Breast epithelium (tissue), 3 donors: ENCODE measurements at regions not wholly inside any gene's neighbourhood (a gene's known extent, or its start where the extent isn't known, plus 50 kb on each side); places are given as distances from the start of the nearest gene placed in this dataset.

Source experiments
- POLR2A ChIP-seq: fragments of 450-650 bp; IDR thresholded peaks from one replicate; pipeline ENCODE4 v1.6.1; 2016; ENCODE audit warnings: antibody characterized with exemption, mild to moderate bottlenecking, moderate library complexity
- POLR2AphosphoS5 ChIP-seq, 3 donors: sonication (generic); formaldehyde crosslinking; IDR thresholded peaks; one replicate each; pipeline ENCODE4 v1.6.1; 2017; ENCODE audit warnings: antibody characterized with exemption in 3 of 3
- TF ChIP-seq, protein P1 (sequence below), 3 donors: fragments of 450-650 bp; IDR thresholded peaks; one replicate each; pipeline ENCODE4 v1.5.1; 2016 to 2017; ENCODE audit warnings: antibody characterized with exemption in 3 of 3, mild to moderate bottlenecking in 3 of 3, moderate library complexity in 3 of 3

DNA sequence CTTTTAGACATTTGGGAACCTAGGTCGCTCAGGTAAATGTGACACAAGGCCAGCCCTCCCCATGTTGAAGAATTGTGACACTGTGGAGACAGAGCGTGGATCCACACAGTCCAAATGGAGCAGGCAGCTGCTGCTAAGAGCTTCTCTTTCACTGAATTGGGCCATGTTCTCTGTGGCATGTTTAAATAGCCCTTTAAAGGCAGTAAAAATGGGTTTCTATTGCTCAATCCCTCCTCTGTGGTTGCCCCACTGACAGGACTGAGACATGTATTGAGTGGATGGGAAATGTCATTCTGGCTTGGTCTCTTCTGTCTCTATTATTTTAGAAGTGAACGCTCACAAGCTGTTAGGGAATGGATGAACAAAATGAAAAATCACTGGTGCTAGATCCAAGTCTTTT is 84.0 kb upstream of the PRICKLE1 start:
- TF ChIP-seq, protein P1, sequence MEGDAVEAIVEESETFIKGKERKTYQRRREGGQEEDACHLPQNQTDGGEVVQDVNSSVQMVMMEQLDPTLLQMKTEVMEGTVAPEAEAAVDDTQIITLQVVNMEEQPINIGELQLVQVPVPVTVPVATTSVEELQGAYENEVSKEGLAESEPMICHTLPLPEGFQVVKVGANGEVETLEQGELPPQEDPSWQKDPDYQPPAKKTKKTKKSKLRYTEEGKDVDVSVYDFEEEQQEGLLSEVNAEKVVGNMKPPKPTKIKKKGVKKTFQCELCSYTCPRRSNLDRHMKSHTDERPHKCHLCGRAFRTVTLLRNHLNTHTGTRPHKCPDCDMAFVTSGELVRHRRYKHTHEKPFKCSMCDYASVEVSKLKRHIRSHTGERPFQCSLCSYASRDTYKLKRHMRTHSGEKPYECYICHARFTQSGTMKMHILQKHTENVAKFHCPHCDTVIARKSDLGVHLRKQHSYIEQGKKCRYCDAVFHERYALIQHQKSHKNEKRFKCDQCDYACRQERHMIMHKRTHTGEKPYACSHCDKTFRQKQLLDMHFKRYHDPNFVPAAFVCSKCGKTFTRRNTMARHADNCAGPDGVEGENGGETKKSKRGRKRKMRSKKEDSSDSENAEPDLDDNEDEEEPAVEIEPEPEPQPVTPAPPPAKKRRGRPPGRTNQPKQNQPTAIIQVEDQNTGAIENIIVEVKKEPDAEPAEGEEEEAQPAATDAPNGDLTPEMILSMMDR (IDR thresholded peaks at IDR 0.05): no peak
- no peak for TF ChIP-seq POLR2A
- no peak for TF ChIP-seq POLR2AphosphoS5 (IDR thresholded peaks at IDR 0.05)
